HepG2 (cell line): ENCODE measurements at regions not wholly inside any gene's neighbourhood (a gene's known extent, or its start where the extent isn't known, plus 50 kb on each side); places are given as distances from the start of the nearest gene placed in this dataset.

Experiments
- ATAC-seq: fragments of 200-7000 bp; cut with Tn5 transposase; 3 replicates; pipeline ENCODE4 v1.9.1; 2020; ENCODE audit warnings: mild to moderate bottlenecking, moderate library complexity
- BruUV-seq: library from RNA; stranded (reverse); fragments of 400-500 nt; replicated peaks from 2 replicates; lab custom pipeline; 2021; lab: Mats Ljungman, UMichigan
- CTCF ChIA-PET: fragments of 300-600 bp; formaldehyde crosslinking; extraction: SDS; loops from one replicate; lab custom pipeline; 2021; ENCODE audit warnings: low total read pairs, inconsistent platforms, low intra/inter-chr PET ratio; lab: Yijun Ruan, JAX
- POLR2A ChIA-PET: fragments of 350-600 bp; sonication (Branson Sonifier 250); formaldehyde crosslinking; loops from one replicate; lab custom pipeline; 2020; ENCODE audit warnings: antibody characterized with exemption, inconsistent platforms; lab: Yijun Ruan, JAX
- DNase-seq: peaks from one replicate; pipeline ENCODE4 v3.0.0-alpha.2; 2015; ENCODE audit warnings: low spot score
- FAIRE-seq: peaks from 3 replicates; lab custom pipeline; 2011; peaks lifted over from hg19 to GRCh38; lab: Jason Lieb, UNC
- H2AFZ ChIP-seq: one replicate; pipeline ENCODE4 v1.6.1; 2011; ENCODE audit warnings: low read length, inconsistent platforms
- H3K27ac ChIP-seq: fragments of 300-600 bp; 3 replicates; pipeline ENCODE4 v1.8.0; 2011; ENCODE audit warnings: mixed run types, mild to moderate bottlenecking, mixed read lengths, low read length, inconsistent platforms; ENCODE audit not compliant: insufficient read depth; ENCODE audit errors: extremely low read length
- H3K27me3 ChIP-seq, 2 experiments: fragments of 200-600 bp in 1 of 2; 2 replicates in 1 of 2; 3 replicates in 1 of 2; pipeline versions ENCODE4 v1.6.0 to v1.8.0; 2011; ENCODE audit warnings: low read length in 2 of 2, mild to moderate bottlenecking in 2 of 2, moderate library complexity in 2 of 2, inconsistent platforms in 1 of 2; ENCODE audit not compliant: insufficient read depth in 2 of 2, control insufficient read depth in 1 of 2
- H3K36me3 ChIP-seq, 2 experiments: fragments of 200-600 bp in 1 of 2; replicated peaks in 1 of 2; 2 replicates in 1 of 2; 3 replicates in 1 of 2; pipeline versions ENCODE4 v1.5.1 to v1.8.0; 2011; ENCODE audit warnings: low read length in 2 of 2, inconsistent platforms in 1 of 2; ENCODE audit not compliant: insufficient read depth in 2 of 2, control insufficient read depth in 1 of 2
- H3K4me1 ChIP-seq: 2 replicates; pipeline ENCODE4 v1.5.1; 2012; ENCODE audit warnings: low read length, inconsistent platforms; ENCODE audit not compliant: insufficient read depth
- H3K4me2 ChIP-seq: 2 replicates; pipeline ENCODE4 v1.6.0; 2011; ENCODE audit warnings: low read depth, low read length, inconsistent platforms
- H3K4me3 ChIP-seq, 3 experiments: fragments of 200-600 bp in 1 of 3; sonication (generic), shearing (Covaris generic) in 1 of 3; replicated peaks in 1 of 3; 2 replicates each; pipeline ENCODE4 v1.5.1; 2011 to 2016; ENCODE audit warnings: low read length in 3 of 3, inconsistent platforms in 2 of 3, low read depth in 2 of 3, mild to moderate bottlenecking in 2 of 3, control low read depth in 1 of 3, mixed read lengths in 1 of 3; ENCODE audit not compliant: insufficient read depth in 1 of 3
- H3K79me2 ChIP-seq: one replicate; pipeline ENCODE4 v1.6.1; 2011; ENCODE audit warnings: low read length, inconsistent platforms; ENCODE audit not compliant: insufficient read depth
- H3K9ac ChIP-seq: 2 replicates; pipeline ENCODE4 v1.6.0; 2011; ENCODE audit warnings: mild to moderate bottlenecking, low read depth, low read length, inconsistent platforms; ENCODE audit not compliant: insufficient read depth
- H3K9me3 ChIP-seq: 2 replicates; pipeline ENCODE4 v1.5.1; 2012; ENCODE audit warnings: mild to moderate bottlenecking, low read length
- H4K20me1 ChIP-seq: 2 replicates; pipeline ENCODE4 v1.6.0; 2011; ENCODE audit warnings: inconsistent platforms, mild to moderate bottlenecking, low read length, moderate library complexity; ENCODE audit not compliant: insufficient read depth
- ATF7 ChIP-seq, 2 experiments: fragments of 450-650 bp in 1 of 2; sonication (generic) in 1 of 2; formaldehyde crosslinking in 1 of 2; IDR thresholded peaks; 2 replicates each; pipeline versions ENCODE4 v1.4.0 to v1.6.1; 2016 to 2020; ENCODE audit warnings: antibody characterized with exemption in 1 of 2, mild to moderate bottlenecking in 1 of 2, missing genetic modification reagents in 1 of 2
- FOSL1 ChIP-seq: sonication (generic); formaldehyde crosslinking; IDR thresholded peaks from 2 replicates; pipeline ENCODE4 v1.9.0; 2021; ENCODE audit warnings: missing genetic modification reagents, borderline replicate concordance
- KDM6A ChIP-seq: IDR thresholded peaks from 2 replicates; pipeline ENCODE4 v1.6.1; 2016; ENCODE audit warnings: low read depth
- KLF16 ChIP-seq, 2 experiments: sonication (generic) in 1 of 2; formaldehyde crosslinking in 1 of 2; IDR thresholded peaks; 2 replicates each; pipeline versions ENCODE4 v1.6.1 to v1.8.0; 2016 to 2023; ENCODE audit warnings: missing genetic modification reagents in 2 of 2, missing compliant biosample characterization in 1 of 2
- MIER2 ChIP-seq: IDR thresholded peaks from 2 replicates; pipeline ENCODE4 v1.6.1; 2016; ENCODE audit warnings: missing biosample characterization, missing genetic modification reagents
- PBX2 ChIP-seq: IDR thresholded peaks from 2 replicates; pipeline ENCODE4 v1.6.1; 2016; ENCODE audit warnings: control low read depth
- SIX4 ChIP-seq: sonication (generic); formaldehyde crosslinking; IDR thresholded peaks from 2 replicates; pipeline ENCODE4 v1.4.0; 2020; ENCODE audit warnings: missing genetic modification reagents
- SMYD3 ChIP-seq: sonication (generic); formaldehyde crosslinking; IDR thresholded peaks from 2 replicates; pipeline ENCODE4 v1.8.1; 2023; ENCODE audit warnings: mild to moderate bottlenecking, missing genetic modification reagents
- TCF12 ChIP-seq, 2 experiments: fragments of 450-650 bp in 1 of 2; sonication (generic) in 1 of 2; formaldehyde crosslinking in 1 of 2; IDR thresholded peaks; 2 replicates each; pipeline versions ENCODE4 v1.6.1 to v1.8.0; 2017 to 2022; ENCODE audit warnings: antibody characterized with exemption in 1 of 2, mild to moderate bottlenecking in 1 of 2, missing genetic modification reagents in 1 of 2, moderate library complexity in 1 of 2
- ZBTB25 ChIP-seq: IDR thresholded peaks from 2 replicates; pipeline ENCODE4 v1.6.1; 2018; ENCODE audit warnings: missing genetic modification reagents
- ZBTB40 ChIP-seq, 2 experiments: fragments of 450-650 bp in 1 of 2; sonication (generic) in 1 of 2; formaldehyde crosslinking in 1 of 2; IDR thresholded peaks; 2 replicates each; pipeline versions ENCODE4 v1.6.1 to v1.8.0; 2016 to 2022; ENCODE audit warnings: antibody characterized with exemption in 1 of 2, mild to moderate bottlenecking in 1 of 2, missing genetic modification reagents in 1 of 2
- ZNF432 ChIP-seq: sonication (generic); formaldehyde crosslinking; IDR thresholded peaks from 2 replicates; pipeline ENCODE4 v1.5.0; 2020; ENCODE audit warnings: missing genetic modification reagents, mild to moderate bottlenecking, borderline replicate concordance
- ZNF577 ChIP-seq: sonication (generic); formaldehyde crosslinking; IDR thresholded peaks from 2 replicates; pipeline ENCODE4 v1.4.0; 2020; ENCODE audit warnings: mild to moderate bottlenecking, low read depth, missing genetic modification reagents, borderline replicate concordance
- ZNF773 ChIP-seq: sonication (generic); formaldehyde crosslinking; IDR thresholded peaks from 2 replicates; pipeline ENCODE4 v1.4.0; 2020; ENCODE audit warnings: missing genetic modification reagents, borderline replicate concordance
- WGBS: methylation state at CpG from one replicate; pipeline ENCODE4 v1.1.6; 2017; ENCODE audit warnings: low lambda C conversion rate; 5-methylcytosine and 5-hydroxymethylcytosine counted together
- in situ Hi-C: cut with HindIII; loops from 2 replicates; pipeline ENCODE4 v1.10.0; 2017; ENCODE audit warnings: low pct_unique_long_range_greater_than_20kb; ENCODE audit not compliant: extremely low pct_ligation_motif_present
- intact Hi-C: fragments of 100-400 bp; cut with micrococcal nuclease; formaldehyde crosslinking; loops from one replicate; pipeline ENCODE4 v1.10.0; 2022; ENCODE audit not compliant: unreplicated experiment

- Histone ChIP-seq H4K20me1 (no peaks in the 10 kb centered on the region), H3K79me2 (no peaks in the 10 kb centered on the region), H3K9ac (no peak overlapping the region), H3K27ac (no peak overlapping the region), H3K36me3 (no peaks in the 10 kb centered on the region), H3K4me2 (no peak overlapping the region), H3K4me3 (no peak overlapping the region), H2AFZ (no peak overlapping the region), H3K4me1 (no peaks in the 10 kb centered on the region), H3K27me3 (peaks cover 18 to 84% of the 10 kb centered on the region in 2 experiments), H3K9me3 (no peaks in the 10 kb centered on the region)
- POLR2A ChIA-PET, result no interaction called here
- ATAC-seq, result no peak
- WGBS, result 8% methylated on average over 13 of the region's 15 CpGs
- CTCF ChIA-PET, result no interaction called here
- no peak for FAIRE-seq
- in situ Hi-C loops, result no loop called here
- no peak for DNase-seq
- no TSS peak for BruUV-seq
- intact Hi-C loops, result no loop called here
- no peak for TF ChIP-seq PBX2 (CRISPR knock-in tag)
- TF ChIP-seq ZNF577 (CRISPR knock-in tag), result no peak
- TF ChIP-seq ZBTB40 (IDR thresholded peaks at IDR 0.05), result no peak
- TF ChIP-seq ZBTB40 (CRISPR knock-in tag; IDR thresholded peaks at IDR 0.05), result no peak
- TF ChIP-seq SMYD3 (CRISPR knock-in tag), result no peak
- no peak for TF ChIP-seq FOSL1 (CRISPR knock-in tag)
- TF ChIP-seq ZBTB25 (CRISPR knock-in tag), result no peak
- no peak for TF ChIP-seq ZNF432
- TF ChIP-seq KDM6A (CRISPR knock-in tag), result no peak
- TF ChIP-seq SIX4 (CRISPR knock-in tag), result no peak
- TF ChIP-seq ATF7 (IDR thresholded peaks at IDR 0.05), result no peak
- TF ChIP-seq ATF7 (CRISPR knock-in tag; IDR thresholded peaks at IDR 0.05), result no peak
- TF ChIP-seq TCF12 (IDR thresholded peaks at IDR 0.05), result no peak
- TF ChIP-seq TCF12 (CRISPR knock-in tag; IDR thresholded peaks at IDR 0.05), result no peak
- TF ChIP-seq MIER2 (CRISPR knock-in tag), result no peak
- no peak for TF ChIP-seq KLF16 (CRISPR knock-in tag; IDR thresholded peaks at IDR 0.05)
- TF ChIP-seq ZNF773 (CRISPR knock-in tag), result no peak
These were observed 194.5 kb upstream of the C14orf180 start for GRCh38 chr14:104385111-104385510.
